Progenitor cell of endocrine pancreas (in vitro differentiated cells): ENCODE measurements at regions not wholly inside any gene's neighbourhood (a gene's known extent, or its start where the extent isn't known, plus 50 kb on each side); places are given as distances from the start of the nearest gene placed in this dataset.
A peak's percentile ranks its signal among the peaks of the same experiment; 100 is the strongest.

ENCODE experiments used
- DNase-seq: peaks from one replicate; pipeline ENCODE4 v3.0.0; 2021; ENCODE audit warnings: low spot score; ENCODE audit not compliant: unreplicated experiment
- H3K27ac Mint-ChIP-seq: 2 replicates; pipeline ENCODE4 v1.8.0; 2021; ENCODE audit warnings: mild to moderate bottlenecking, moderate library complexity, mixed read lengths
- H3K27me3 Mint-ChIP-seq: 2 replicates; pipeline ENCODE4 v1.8.0; 2021; ENCODE audit warnings: mixed read lengths
- H3K36me3 Mint-ChIP-seq: 2 replicates; pipeline ENCODE4 v1.8.0; 2022; ENCODE audit warnings: mixed read lengths; ENCODE audit not compliant: insufficient read depth
- H3K4me1 Mint-ChIP-seq: 2 replicates; pipeline ENCODE4 v1.8.0; 2021; ENCODE audit warnings: low read depth, mixed read lengths
- H3K4me3 Mint-ChIP-seq: 2 replicates; pipeline ENCODE4 v1.8.0; 2021; ENCODE audit warnings: low read depth, mild to moderate bottlenecking, moderate library complexity, mixed read lengths
- H3K9me3 Mint-ChIP-seq: 2 replicates; pipeline ENCODE4 v1.8.0; 2021; ENCODE audit warnings: low read depth, mixed read lengths
- TF ChIP-seq, protein P1 (sequence below): fragments of 200-600 bp; sonication (generic); IDR thresholded peaks from one replicate; pipeline ENCODE4 v1.5.0; 2021; ENCODE audit warnings: antibody characterized with exemption, mild to moderate bottlenecking; ENCODE audit not compliant: unreplicated experiment

DNA sequence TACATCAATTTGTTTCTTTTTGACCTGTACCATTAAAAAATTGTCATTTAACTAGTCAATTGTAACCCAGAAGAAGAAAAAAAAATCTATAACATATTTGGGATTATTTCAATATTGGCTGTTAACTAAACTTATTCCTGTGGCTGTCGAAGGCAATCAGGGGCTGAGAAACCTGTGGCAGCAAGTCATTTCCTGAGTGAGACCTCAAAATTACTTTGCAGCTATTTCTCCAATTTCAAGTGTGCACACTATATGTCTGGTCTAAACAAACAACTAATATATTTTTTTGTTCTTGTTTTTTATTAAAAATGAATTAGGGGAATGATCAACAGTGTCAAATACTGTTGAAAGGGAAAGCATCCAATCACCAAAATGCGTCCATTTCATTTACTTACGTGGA, 1357.6 kb upstream of the B3GALT2 start:
- TF ChIP-seq, protein P1, sequence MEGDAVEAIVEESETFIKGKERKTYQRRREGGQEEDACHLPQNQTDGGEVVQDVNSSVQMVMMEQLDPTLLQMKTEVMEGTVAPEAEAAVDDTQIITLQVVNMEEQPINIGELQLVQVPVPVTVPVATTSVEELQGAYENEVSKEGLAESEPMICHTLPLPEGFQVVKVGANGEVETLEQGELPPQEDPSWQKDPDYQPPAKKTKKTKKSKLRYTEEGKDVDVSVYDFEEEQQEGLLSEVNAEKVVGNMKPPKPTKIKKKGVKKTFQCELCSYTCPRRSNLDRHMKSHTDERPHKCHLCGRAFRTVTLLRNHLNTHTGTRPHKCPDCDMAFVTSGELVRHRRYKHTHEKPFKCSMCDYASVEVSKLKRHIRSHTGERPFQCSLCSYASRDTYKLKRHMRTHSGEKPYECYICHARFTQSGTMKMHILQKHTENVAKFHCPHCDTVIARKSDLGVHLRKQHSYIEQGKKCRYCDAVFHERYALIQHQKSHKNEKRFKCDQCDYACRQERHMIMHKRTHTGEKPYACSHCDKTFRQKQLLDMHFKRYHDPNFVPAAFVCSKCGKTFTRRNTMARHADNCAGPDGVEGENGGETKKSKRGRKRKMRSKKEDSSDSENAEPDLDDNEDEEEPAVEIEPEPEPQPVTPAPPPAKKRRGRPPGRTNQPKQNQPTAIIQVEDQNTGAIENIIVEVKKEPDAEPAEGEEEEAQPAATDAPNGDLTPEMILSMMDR: no peak
- H3K4me3 Mint-ChIP-seq: no peak overlapping the region
- peaks cover 8% of the 10 kb centered on the region for H3K9me3 Mint-ChIP-seq
- DNase-seq: no peak
- no peaks in the 10 kb centered on the region for H3K4me1 Mint-ChIP-seq
- no peaks in the 10 kb centered on the region for H3K36me3 Mint-ChIP-seq
- no peaks in the 10 kb centered on the region for H3K27me3 Mint-ChIP-seq
- H3K27ac Mint-ChIP-seq: no peak overlapping the region

DNA sequence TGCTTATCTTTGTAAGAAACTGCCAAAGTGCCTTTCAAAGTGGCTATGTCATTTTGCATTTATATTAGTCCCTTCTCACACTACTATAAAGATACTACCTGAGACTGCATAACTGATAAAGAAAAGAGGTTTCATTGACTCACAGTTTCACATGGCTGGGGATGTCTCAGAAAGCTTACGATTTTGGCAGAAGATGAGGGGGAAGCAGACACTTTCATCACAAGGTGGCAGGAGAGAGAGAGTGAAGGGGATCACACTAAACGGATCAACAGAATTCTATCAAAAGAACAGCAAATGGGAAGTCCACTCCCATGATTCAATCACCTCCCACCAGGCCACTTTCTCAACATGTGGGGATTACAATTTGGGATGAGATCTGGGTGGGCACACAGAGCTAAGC, 1352.0 kb upstream of the B3GALT2 start:
- DNase-seq: no peak
- H3K4me1 Mint-ChIP-seq: peaks cover 6% of the 10 kb centered on the region

DNA sequence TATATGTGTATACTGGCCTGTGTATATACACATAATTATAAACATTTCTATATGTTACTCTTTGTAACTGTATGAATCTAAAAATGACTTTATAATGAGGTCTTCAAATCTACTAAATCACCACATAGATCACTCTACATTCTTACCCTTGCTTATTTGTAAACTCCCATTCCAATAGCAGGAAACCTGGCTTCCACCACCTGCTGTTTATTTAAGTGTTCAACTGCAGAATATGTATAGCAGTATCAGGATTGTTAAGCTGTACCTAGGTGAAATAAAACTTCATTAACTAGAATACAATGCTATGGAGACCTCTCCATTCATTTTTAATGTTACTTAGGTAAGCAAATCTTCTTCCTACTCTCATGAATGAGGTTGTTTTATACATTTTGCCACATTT, 1351.1 kb upstream of the B3GALT2 start:
- H3K4me1 Mint-ChIP-seq: peaks cover 6% of the 10 kb centered on the region
- H3K4me3 Mint-ChIP-seq: no peak overlapping the region
- peaks cover 2% of the 10 kb centered on the region for H3K9me3 Mint-ChIP-seq
- no peaks in the 10 kb centered on the region for H3K27me3 Mint-ChIP-seq
- H3K36me3 Mint-ChIP-seq: no peaks in the 10 kb centered on the region
- no peak for DNase-seq
- TF ChIP-seq, protein P1: no peak
- H3K27ac Mint-ChIP-seq: no peak overlapping the region

More for the DNA sequence above, 1352.0 kb upstream of the B3GALT2 start:
- Mint-ChIP-seq H3K27me3 (no peaks in the 10 kb centered on the region), H3K36me3 (no peaks in the 10 kb centered on the region), H3K4me3 (no peak overlapping the region), H3K9me3 (peaks cover 4% of the 10 kb centered on the region), H3K27ac (no peak overlapping the region)
- TF ChIP-seq, protein P1: no peak

DNA sequence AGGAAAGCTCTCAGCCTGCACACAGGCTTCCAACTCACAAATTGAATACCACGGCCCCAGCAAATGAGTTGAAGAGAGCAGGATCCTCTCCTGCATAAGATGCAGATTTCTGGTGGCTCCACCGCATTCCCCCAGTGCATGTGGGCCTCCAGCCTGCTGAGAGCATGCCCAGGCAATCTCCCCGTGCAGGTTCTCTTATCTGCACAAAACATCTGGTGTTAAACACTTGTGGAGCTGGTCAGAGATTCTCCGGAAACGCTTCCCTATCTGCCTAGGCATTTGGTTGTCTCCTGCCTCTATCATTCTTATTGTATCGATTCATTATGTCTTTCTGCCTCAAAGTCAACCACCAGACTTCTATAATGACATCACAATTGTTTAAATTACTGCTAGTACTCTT, 1349.0 kb upstream of the B3GALT2 start:
- Mint-ChIP-seq H3K27me3 (no peaks in the 10 kb centered on the region), H3K36me3 (no peaks in the 10 kb centered on the region), H3K9me3 (no peaks in the 10 kb centered on the region), H3K4me3 (no peak overlapping the region), H3K27ac (no peak overlapping the region), H3K4me1 (peaks cover 6% of the 10 kb centered on the region)
- DNase-seq: peak; percentile 9
- TF ChIP-seq, protein P1: no peak

DNA sequence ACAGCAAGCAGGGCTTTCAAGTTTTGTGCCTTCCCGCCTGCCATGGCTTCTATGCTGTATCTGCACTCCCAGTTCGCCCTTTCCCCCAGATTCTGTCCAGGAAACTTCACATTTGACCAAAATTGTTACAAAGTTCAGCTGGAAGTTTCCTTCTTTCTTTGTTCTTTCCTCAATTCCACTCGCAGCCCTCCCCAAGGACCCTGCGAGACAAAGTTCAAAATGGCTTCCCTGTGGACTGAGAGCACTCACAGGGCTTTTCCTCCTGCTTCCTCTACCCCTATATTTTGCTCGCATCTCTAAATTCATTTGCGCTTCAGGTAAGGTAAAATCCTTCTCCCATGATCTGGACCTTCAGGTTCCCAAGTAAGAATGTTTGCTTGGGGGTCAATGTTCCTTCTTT, 1348.4 kb upstream of the B3GALT2 start:
- Mint-ChIP-seq H3K27ac (no peak overlapping the region), H3K4me1 (peaks cover 6% of the 10 kb centered on the region)

More for the DNA sequence above, 1348.4 kb upstream of the B3GALT2 start:
- H3K36me3 Mint-ChIP-seq: no peaks in the 10 kb centered on the region
- H3K27me3 Mint-ChIP-seq: no peaks in the 10 kb centered on the region
- no peak for DNase-seq
- H3K4me3 Mint-ChIP-seq: no peak overlapping the region
- H3K9me3 Mint-ChIP-seq: no peaks in the 10 kb centered on the region
- TF ChIP-seq, protein P1: no peak
